ENCODE measurements at regions not wholly inside any gene's neighbourhood (a gene's known extent, or its start where the extent isn't known, plus 50 kb on each side); places are given as distances from the start of the nearest gene placed in this dataset.

GRCh38 chr12:114257687-114258086 is 148.3 kb downstream of the TBX5 start:
- no peak for TF ChIP-seq CTCF (IDR thresholded peaks at IDR 0.05; ENCODE audit: insufficient read depth, low read depth, low read length)
- H3K4me3 ChIP-seq (ENCODE audit: low read depth, low read length), result no peak overlapping the region
- no peak for DNase-seq (ENCODE audit: low read depth)

GRCh38 chr12:114254998-114255397 is 150.9 kb downstream of the TBX5 start:
- no peak for TF ChIP-seq CTCF (IDR thresholded peaks at IDR 0.05; ENCODE audit: insufficient read depth, low read depth, low read length)
- H3K4me3 ChIP-seq (ENCODE audit: low read depth, low read length), result no peak overlapping the region
- DNase-seq (ENCODE audit: low read depth), result no peak

GRCh38 chr12:114253976-114254778 is 151.8 kb downstream of the TBX5 start:
- no peak overlapping the region for H3K4me3 ChIP-seq (ENCODE audit: low read depth, low read length)
- no peak for TF ChIP-seq CTCF (IDR thresholded peaks at IDR 0.05; ENCODE audit: insufficient read depth, low read depth, low read length)
- no peak for DNase-seq (ENCODE audit: low read depth)

- DNase-seq (ENCODE audit: low read depth), result no peak
- H3K4me3 ChIP-seq (ENCODE audit: low read depth, low read length), result no peak overlapping the region
- no peak for TF ChIP-seq CTCF (IDR thresholded peaks at IDR 0.05; ENCODE audit: insufficient read depth, low read depth, low read length)
Measured at GRCh38 chr12:114248527-114248926, 157.4 kb downstream of the TBX5 start.

GRCh38 chr12:114245555-114245954 is 160.4 kb downstream of the TBX5 start:
- no peak overlapping the region for H3K4me3 ChIP-seq (ENCODE audit: low read depth, low read length)
- DNase-seq (ENCODE audit: low read depth), result no peak
- peak; percentile 15 for TF ChIP-seq CTCF (IDR thresholded peaks at IDR 0.05; ENCODE audit: insufficient read depth, low read depth, low read length)

GRCh38 chr12:114241973-114242434 is 163.9 kb downstream of the TBX5 start:
- no peak for TF ChIP-seq CTCF (IDR thresholded peaks at IDR 0.05; ENCODE audit: insufficient read depth, low read depth, low read length)
- DNase-seq (ENCODE audit: low read depth), result no peak
- no peak overlapping the region for H3K4me3 ChIP-seq (ENCODE audit: low read depth, low read length)

- DNase-seq (ENCODE audit: low read depth), result no peak
- TF ChIP-seq CTCF (IDR thresholded peaks at IDR 0.05; ENCODE audit: insufficient read depth, low read depth, low read length), result no peak
- no peak overlapping the region for H3K4me3 ChIP-seq (ENCODE audit: low read depth, low read length)
Measured at GRCh38 chr12:114240288-114240687, 165.7 kb downstream of the TBX5 start.

Data from fibroblast of villous mesenchyme (primary cell).